GM23248 (cell line): ENCODE measurements at regions not wholly inside any gene's neighbourhood (a gene's known extent, or its start where the extent isn't known, plus 50 kb on each side); places are given as distances from the start of the nearest gene placed in this dataset.
A peak's percentile ranks its signal among the peaks of the same experiment; 100 is the strongest.
"Not testable (repeated sequence)": the region's sequence is repeated elsewhere in the genome, so short reads cannot be mapped to it uniquely, and the experiment has no call there.

Source experiments
- DNase-seq: peaks from one replicate; pipeline ENCODE4 v3.0.0-alpha.2; 2015
- H2AFZ ChIP-seq: fragments of 200-600 bp; sonication (generic); 2 replicates; pipeline ENCODE4 v1.6.1; 2016; ENCODE audit warnings: antibody characterized with exemption
- H3F3A ChIP-seq: fragments of 200-600 bp; sonication (generic); 2 replicates; pipeline ENCODE4 v1.6.1; 2016; ENCODE audit warnings: mild to moderate bottlenecking, antibody characterized with exemption, mixed run types; ENCODE audit not compliant: insufficient read depth
- H3K27ac ChIP-seq: fragments of 200-600 bp; sonication (generic); 2 replicates; pipeline ENCODE4 v1.5.1; 2016; ENCODE audit warnings: mild to moderate bottlenecking
- H3K27me3 ChIP-seq: fragments of 200-600 bp; sonication (generic); replicated peaks from 2 replicates; pipeline ENCODE4 v1.6.1; 2016; ENCODE audit warnings: mild to moderate bottlenecking; ENCODE audit not compliant: insufficient read depth
- H3K36me3 ChIP-seq: fragments of 200-600 bp; sonication (generic); 2 replicates; pipeline ENCODE4 v1.6.1; 2016; ENCODE audit warnings: low read depth, mild to moderate bottlenecking
- H3K4me1 ChIP-seq: fragments of 200-600 bp; sonication (generic); 2 replicates; pipeline ENCODE4 v1.6.1; 2016; ENCODE audit warnings: mild to moderate bottlenecking; ENCODE audit not compliant: insufficient read depth
- H3K4me2 ChIP-seq: fragments of 200-600 bp; sonication (generic); one replicate; pipeline ENCODE4 v1.6.1; 2016; ENCODE audit warnings: mild to moderate bottlenecking; ENCODE audit not compliant: unreplicated experiment
- H3K4me3 ChIP-seq: fragments of 200-600 bp; sonication (generic); 2 replicates; pipeline ENCODE4 v1.5.1; 2016; ENCODE audit warnings: mild to moderate bottlenecking
- H3K79me2 ChIP-seq: fragments of 200-600 bp; sonication (generic); 2 replicates; pipeline ENCODE4 v1.6.1; 2016; ENCODE audit warnings: mild to moderate bottlenecking; ENCODE audit not compliant: insufficient read depth
- H3K9ac ChIP-seq: fragments of 200-600 bp; sonication (generic); 2 replicates; pipeline ENCODE4 v1.6.1; 2016; ENCODE audit warnings: mild to moderate bottlenecking
- H3K9me2 ChIP-seq: fragments of 200-600 bp; sonication (generic); 2 replicates; pipeline ENCODE4 v1.6.1; 2016; ENCODE audit warnings: mixed run types, mild to moderate bottlenecking, moderate library complexity; ENCODE audit not compliant: insufficient read depth
- H3K9me3 ChIP-seq: fragments of 200-600 bp; sonication (generic); one replicate; pipeline ENCODE4 v1.6.1; 2017; ENCODE audit warnings: low read depth
- H4K20me1 ChIP-seq: fragments of 200-600 bp; sonication (generic); 2 replicates; pipeline ENCODE4 v1.6.0; 2016; ENCODE audit not compliant: insufficient read depth
- EZH2 ChIP-seq: fragments of 200-600 bp; sonication (generic); IDR thresholded peaks from 2 replicates; pipeline ENCODE4 v1.6.1; 2018; ENCODE audit warnings: antibody characterized with exemption, mild to moderate bottlenecking; ENCODE audit not compliant: insufficient read depth, poor library complexity, severe bottlenecking
- EZH2phosphoT487 ChIP-seq: fragments of 200-600 bp; sonication (generic); IDR thresholded peaks from 2 replicates; pipeline ENCODE4 v1.6.1; 2018; ENCODE audit warnings: antibody characterized with exemption, moderate library complexity, mild to moderate bottlenecking, low read depth; ENCODE audit not compliant: insufficient read depth
- WGBS, 2 experiments: methylation state at CpG; one replicate each; pipeline ENCODE4 v1.1.6; 2015 to 2017; ENCODE audit warnings: low lambda C conversion rate in 2 of 2, low coverage in 1 of 2; ENCODE audit errors: missing lambda C conversion rate in 2 of 2; 5-methylcytosine and 5-hydroxymethylcytosine counted together
- in situ Hi-C: fragments of 300-500 bp; cut with MboI; formaldehyde crosslinking; loops from 2 replicates; pipeline ENCODE4 v1.15.0; 2020

DNA sequence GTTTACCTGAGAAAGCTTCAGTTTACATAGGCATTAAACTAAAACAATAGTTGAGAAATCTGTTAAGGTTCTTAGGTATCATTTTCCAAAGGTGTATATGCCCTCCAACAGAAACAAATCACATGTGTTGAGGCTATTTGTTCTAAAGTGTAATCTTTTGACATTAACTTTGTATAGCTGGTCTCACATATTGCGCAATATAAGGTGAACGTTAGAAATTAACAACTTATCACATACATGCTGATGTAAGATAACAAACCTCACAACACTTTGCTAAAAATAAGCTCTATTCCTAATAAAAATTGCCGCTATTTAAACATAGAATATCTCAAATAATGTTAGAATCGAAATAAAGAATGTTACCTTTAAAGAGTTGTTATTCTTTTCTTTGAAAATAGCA, 340.6 kb downstream of the SRGAP2C start:
- no peak for DNase-seq
- no peaks in the 10 kb centered on the region for H3K9me2 ChIP-seq
- H3K4me2 ChIP-seq, result no peak overlapping the region
- TF ChIP-seq EZH2 (no peak), EZH2phosphoT487 (no peak)
- no peak overlapping the region for H3K27ac ChIP-seq
- H3K4me3 ChIP-seq, result no peak overlapping the region
- WGBS, 2 experiments, result 37% methylated on average over 4 of the region's 4 CpGs
- 0 out of 2 replicates have a peak, but pooled peaks cover 9% of the 10 kb centered on the region for H3F3A ChIP-seq
- H3K79me2 ChIP-seq, result no peaks in the 10 kb centered on the region
- no peaks in the 10 kb centered on the region for H4K20me1 ChIP-seq
- H3K27me3 ChIP-seq, result peaks cover 26% of the 10 kb centered on the region
- H3K9me3 ChIP-seq, result no peaks in the 10 kb centered on the region
- H3K36me3 ChIP-seq, result no peaks in the 10 kb centered on the region
- H3K9ac ChIP-seq, result no peak overlapping the region
- no peak overlapping the region for H2AFZ ChIP-seq
- H3K4me1 ChIP-seq, result peaks cover 7% of the 10 kb centered on the region; the same call in 1 of the 2 replicates
- in situ Hi-C loops, result no loop called here

DNA sequence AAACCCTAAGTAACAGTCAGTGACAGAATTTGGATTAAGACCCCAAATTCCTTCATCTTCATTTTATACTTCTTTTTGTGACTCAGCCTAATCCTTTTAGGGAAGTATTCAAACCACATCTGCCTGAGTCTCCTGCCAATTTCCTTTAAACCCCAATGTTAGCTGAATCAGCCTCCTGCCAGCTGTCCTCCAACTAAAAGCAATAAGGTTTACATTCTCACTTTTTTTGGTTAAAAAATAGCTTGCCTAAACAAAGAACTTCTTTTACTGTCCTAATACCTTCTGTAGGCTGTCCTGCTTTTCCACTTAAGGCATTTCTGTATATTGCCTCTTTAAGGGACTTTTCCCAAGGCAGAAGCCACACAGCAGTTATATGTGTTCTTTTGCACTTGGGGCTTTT, 344.2 kb downstream of the SRGAP2C start:
- H3K4me1 ChIP-seq, H3K9ac ChIP-seq, H3K9me3 ChIP-seq, H2AFZ ChIP-seq, H3F3A ChIP-seq, in situ Hi-C loops, H3K36me3 ChIP-seq, H3K79me2 ChIP-seq, H3K4me3 ChIP-seq, H3K27ac ChIP-seq, H4K20me1 ChIP-seq, H3K9me2 ChIP-seq: not testable (repeated sequence)
- H3K27me3 ChIP-seq, result peaks cover 10% of the 10 kb centered on the region; the same call in 1 of the 2 replicates
- peak; percentile 15 for DNase-seq
- peak overlapping the region; percentile 21 for H3K4me2 ChIP-seq

DNA sequence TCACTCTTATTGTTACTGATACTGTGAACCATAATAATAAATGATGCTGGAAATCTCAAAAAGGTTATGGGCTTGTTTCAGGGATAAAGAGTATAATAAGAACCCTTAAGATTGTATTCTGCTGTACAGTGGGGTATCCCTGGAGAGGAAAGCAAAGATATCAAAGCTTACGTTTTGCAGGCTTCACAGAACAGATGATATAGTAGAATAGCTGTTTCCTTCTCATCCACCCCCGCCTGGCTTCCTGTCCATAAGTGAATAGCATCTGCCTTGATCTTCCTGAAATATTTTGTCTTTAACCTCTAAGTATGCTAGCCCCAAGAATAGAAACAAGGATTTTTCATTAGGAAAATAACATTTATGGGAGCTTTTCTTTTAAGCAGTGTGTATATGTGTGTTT, 345.3 kb downstream of the SRGAP2C start:
- H3F3A ChIP-seq, H3K27me3 ChIP-seq, H3K4me3 ChIP-seq, H3K9me3 ChIP-seq, H3K36me3 ChIP-seq, H4K20me1 ChIP-seq, H2AFZ ChIP-seq, DNase-seq, H3K79me2 ChIP-seq, H3K27ac ChIP-seq, H3K9me2 ChIP-seq, H3K4me2 ChIP-seq, H3K9ac ChIP-seq, in situ Hi-C loops, H3K4me1 ChIP-seq: not testable (repeated sequence)
- 23 to 33% methylated on average over 2 of the region's 2 CpGs for WGBS, 2 experiments

DNA sequence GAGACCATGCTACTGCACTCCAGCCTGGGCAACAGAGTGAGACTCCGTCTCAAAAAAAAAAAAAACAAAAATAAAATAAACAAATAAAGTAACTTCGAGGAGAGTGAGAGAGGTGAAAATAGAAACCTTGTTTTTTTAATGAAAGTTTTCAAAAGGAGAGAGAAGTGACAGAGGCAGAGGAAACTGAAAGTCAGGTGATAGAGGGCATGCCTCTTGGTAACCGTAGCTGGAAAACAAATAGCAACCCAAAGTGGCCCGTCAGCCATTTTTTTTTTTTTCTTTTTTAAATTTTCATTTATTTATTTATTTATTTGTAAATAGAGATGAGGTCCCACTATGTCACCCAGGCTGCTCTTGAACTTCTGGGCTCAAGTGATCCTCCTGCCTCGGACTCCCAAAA, 347.0 kb downstream of the SRGAP2C start:
- H3K27me3 ChIP-seq, H3K36me3 ChIP-seq, DNase-seq, H3F3A ChIP-seq, H3K4me3 ChIP-seq, H3K9ac ChIP-seq, H4K20me1 ChIP-seq, H3K9me2 ChIP-seq, H3K4me2 ChIP-seq, in situ Hi-C loops, H3K27ac ChIP-seq, H2AFZ ChIP-seq, H3K9me3 ChIP-seq, H3K79me2 ChIP-seq, H3K4me1 ChIP-seq: not testable (repeated sequence)
- 56 to 64% methylated on average over 5 of the region's 5 CpGs for WGBS, 2 experiments

DNA sequence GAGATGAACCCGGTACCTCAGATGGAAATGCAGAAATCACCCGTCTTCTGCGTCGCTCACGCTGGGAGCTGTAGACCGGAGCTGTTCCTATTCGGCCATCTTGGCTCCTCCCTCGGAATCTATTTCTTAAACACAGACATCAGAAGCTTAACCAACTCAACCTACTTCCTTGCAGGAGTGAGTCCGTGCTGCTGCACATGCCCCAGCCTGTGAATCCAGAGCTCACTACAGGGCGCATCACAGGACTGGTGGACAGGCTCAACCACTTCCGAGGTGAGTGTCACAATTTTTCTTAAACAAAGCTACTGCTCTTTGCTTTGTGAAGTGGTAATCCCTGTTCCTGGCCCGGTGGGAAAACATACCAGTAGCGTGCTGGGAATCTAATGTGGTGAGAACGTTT, 353.4 kb downstream of the SRGAP2C start:
- H3K27me3 ChIP-seq, result peaks cover 11% of the 10 kb centered on the region
- H3K4me2 ChIP-seq, H3K4me1 ChIP-seq, H3K9me2 ChIP-seq, H3K79me2 ChIP-seq, H3K9me3 ChIP-seq, H3K9ac ChIP-seq, H3K36me3 ChIP-seq, in situ Hi-C loops, H3K4me3 ChIP-seq, DNase-seq, H4K20me1 ChIP-seq, H2AFZ ChIP-seq, H3F3A ChIP-seq, H3K27ac ChIP-seq: not testable (repeated sequence)
- 60 to 76% methylated on average over 13 to 14 of the region's 14 CpGs for WGBS, 2 experiments
